ENCODE measurements at regions not wholly inside any gene's neighbourhood (a gene's known extent, or its start where the extent isn't known, plus 50 kb on each side); places are given as distances from the start of the nearest gene placed in this dataset.

DNA sequence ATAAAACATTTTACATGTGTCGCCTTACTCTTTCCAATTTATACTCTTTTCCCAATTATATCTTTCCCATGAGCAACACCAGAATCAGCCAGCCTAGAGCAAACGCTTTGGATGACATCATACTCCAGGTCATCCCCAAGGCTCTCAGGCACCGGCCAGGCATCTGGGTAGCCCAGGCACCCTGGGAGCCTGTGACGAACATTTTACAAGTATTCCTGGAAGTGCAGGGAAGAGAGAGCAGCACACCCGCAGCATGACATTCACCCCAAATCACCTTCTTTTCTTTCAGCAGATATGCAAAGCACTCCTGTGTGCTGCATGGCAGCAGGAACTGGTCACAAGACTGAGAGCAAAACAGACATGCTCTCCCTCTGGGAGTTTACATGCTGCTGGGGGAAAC lies 75.7 kb upstream of the SMIM23 start:
- H2AFZ ChIP-seq = no peak overlapping the region
- no peaks in the 10 kb centered on the region for H3K9me2 ChIP-seq (ENCODE audit: insufficient read depth)
- no peak overlapping the region for H3K4me2 ChIP-seq (ENCODE audit: unreplicated experiment)
- H4K20me1 ChIP-seq (ENCODE audit: insufficient read depth) = no peaks in the 10 kb centered on the region
- no peaks in the 10 kb centered on the region for H3K36me3 ChIP-seq (ENCODE audit: low read depth)
- no peaks in the 10 kb centered on the region for H3F3A ChIP-seq (ENCODE audit: insufficient read depth)
- H3K9ac ChIP-seq = no peak overlapping the region
- no peaks in the 10 kb centered on the region for H3K79me2 ChIP-seq (ENCODE audit: insufficient read depth)
- no peaks in the 10 kb centered on the region for H3K9me3 ChIP-seq (ENCODE audit: low read depth)
- in situ Hi-C loops (cut with MboI) = no loop called here
- 64 to 70% methylated on average over 5 of the region's 5 CpGs for WGBS, 2 experiments (ENCODE audit: low coverage in 1 of 2, low lambda C conversion rate in 2 of 2, missing lambda C conversion rate in 2 of 2)
- no peak overlapping the region for H3K4me3 ChIP-seq
- H3K27me3 ChIP-seq (replicated peaks; ENCODE audit: insufficient read depth) = peaks cover 8% of the 10 kb centered on the region; the same call in 1 of the 2 replicates
- no peaks in the 10 kb centered on the region for H3K4me1 ChIP-seq (ENCODE audit: insufficient read depth)
- TF ChIP-seq EZH2phosphoT487 (IDR thresholded peaks at IDR 0.05; ENCODE audit: insufficient read depth, low read depth) = no peak
- TF ChIP-seq EZH2 (IDR thresholded peaks at IDR 0.05; ENCODE audit: insufficient read depth, poor library complexity, severe bottlenecking) = no peak
- no peak overlapping the region for H3K27ac ChIP-seq
- peak; percentile 10 for DNase-seq

DNA sequence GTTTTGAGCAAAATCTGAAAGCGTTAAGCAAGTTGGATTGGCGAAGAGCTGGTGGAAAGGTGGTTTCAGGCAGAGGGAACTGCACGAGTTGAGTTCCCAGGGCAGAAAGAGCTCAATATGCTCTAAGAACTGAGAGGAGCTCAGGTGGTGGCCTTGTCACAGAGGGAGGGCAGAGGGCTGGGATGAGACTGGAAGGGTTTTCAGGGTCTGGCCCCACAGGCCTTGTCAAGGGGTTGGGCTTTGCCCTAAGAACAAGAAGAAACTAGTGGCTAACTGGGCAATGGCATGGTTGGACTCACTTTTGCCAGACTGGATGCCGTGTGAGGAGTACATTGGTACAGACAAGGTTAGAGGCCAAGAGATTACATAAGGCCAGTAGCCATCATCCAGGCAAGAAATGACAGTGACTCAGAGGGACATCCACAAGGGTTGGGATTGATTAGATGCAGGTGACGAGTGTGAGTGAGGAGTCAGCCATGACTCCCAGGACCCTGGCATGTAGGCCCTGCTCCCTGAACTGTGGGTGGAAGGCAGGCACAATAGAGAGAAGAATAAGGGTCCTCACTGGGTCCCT lies 75.1 kb upstream of the SMIM23 start:
- Histone ChIP-seq H3K4me2 (ENCODE audit: unreplicated experiment) (no peak overlapping the region), H3K9ac (no peak overlapping the region), H3K9me3 (ENCODE audit: low read depth) (no peaks in the 10 kb centered on the region), H3K27ac (no peak overlapping the region), H3K36me3 (ENCODE audit: low read depth) (no peaks in the 10 kb centered on the region), H3K79me2 (ENCODE audit: insufficient read depth) (no peaks in the 10 kb centered on the region), H2AFZ (no peak overlapping the region), H3K4me3 (no peak overlapping the region), H3F3A (ENCODE audit: insufficient read depth) (no peaks in the 10 kb centered on the region), H3K4me1 (ENCODE audit: insufficient read depth) (no peaks in the 10 kb centered on the region), H3K27me3 (replicated peaks; ENCODE audit: insufficient read depth) (peaks cover 5% of the 10 kb centered on the region; the same call in 1 of the 2 replicates), H4K20me1 (ENCODE audit: insufficient read depth) (no peaks in the 10 kb centered on the region), H3K9me2 (ENCODE audit: insufficient read depth) (no peaks in the 10 kb centered on the region)
- peak; percentile 13 for DNase-seq
- 63 to 65% methylated on average over 5 of the region's 5 CpGs for WGBS, 2 experiments (ENCODE audit: low coverage in 1 of 2, low lambda C conversion rate in 2 of 2, missing lambda C conversion rate in 2 of 2)
- TF ChIP-seq EZH2phosphoT487 (IDR thresholded peaks at IDR 0.05; ENCODE audit: insufficient read depth, low read depth) = no peak
- no peak for TF ChIP-seq EZH2 (IDR thresholded peaks at IDR 0.05; ENCODE audit: insufficient read depth, poor library complexity, severe bottlenecking)
- in situ Hi-C loops (cut with MboI) = no loop called here

DNA sequence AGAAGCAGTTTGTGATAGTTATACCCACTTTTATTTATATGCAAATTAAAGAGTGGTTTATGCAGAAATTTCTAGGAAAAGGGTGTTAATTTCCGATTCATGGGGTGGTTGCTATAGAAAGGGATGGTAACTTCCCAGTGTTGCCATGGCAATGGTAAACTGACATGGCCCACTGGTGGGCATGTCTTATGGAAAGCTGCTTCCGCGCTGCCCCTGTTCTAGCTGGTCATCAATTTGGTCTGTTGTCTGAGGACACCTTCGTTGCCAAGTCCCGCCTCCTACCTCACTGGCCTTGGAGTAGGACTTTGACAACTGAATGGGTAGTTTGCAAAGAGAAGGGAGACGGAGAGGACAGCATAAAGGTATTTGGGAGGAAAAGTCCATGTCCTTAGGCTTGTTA lies 74.0 kb upstream of the SMIM23 start:
- no peaks in the 10 kb centered on the region for H4K20me1 ChIP-seq (ENCODE audit: insufficient read depth)
- DNase-seq = no peak
- H3K79me2 ChIP-seq (ENCODE audit: insufficient read depth) = no peaks in the 10 kb centered on the region
- in situ Hi-C loops (cut with MboI) = no loop called here
- no peak overlapping the region for H3K27ac ChIP-seq
- H3K9me2 ChIP-seq (ENCODE audit: insufficient read depth) = no peaks in the 10 kb centered on the region
- H3K4me3 ChIP-seq = no peak overlapping the region
- no peak overlapping the region for H2AFZ ChIP-seq
- H3K9me3 ChIP-seq (ENCODE audit: low read depth) = no peaks in the 10 kb centered on the region
- H3K27me3 ChIP-seq (replicated peaks; ENCODE audit: insufficient read depth) = peaks cover 5% of the 10 kb centered on the region; the same call in 1 of the 2 replicates
- H3K9ac ChIP-seq = no peak overlapping the region
- no peak for TF ChIP-seq EZH2 (IDR thresholded peaks at IDR 0.05; ENCODE audit: insufficient read depth, poor library complexity, severe bottlenecking)
- no peak for TF ChIP-seq EZH2phosphoT487 (IDR thresholded peaks at IDR 0.05; ENCODE audit: insufficient read depth, low read depth)
- WGBS, 2 experiments (ENCODE audit: low coverage in 1 of 2, low lambda C conversion rate in 2 of 2, missing lambda C conversion rate in 2 of 2) = 83 to 86% methylated on average over 6 of the region's 6 CpGs
- H3F3A ChIP-seq (ENCODE audit: insufficient read depth) = no peaks in the 10 kb centered on the region
- no peaks in the 10 kb centered on the region for H3K4me1 ChIP-seq (ENCODE audit: insufficient read depth)
- H3K4me2 ChIP-seq (ENCODE audit: unreplicated experiment) = no peak overlapping the region
- no peaks in the 10 kb centered on the region for H3K36me3 ChIP-seq (ENCODE audit: low read depth)

DNA sequence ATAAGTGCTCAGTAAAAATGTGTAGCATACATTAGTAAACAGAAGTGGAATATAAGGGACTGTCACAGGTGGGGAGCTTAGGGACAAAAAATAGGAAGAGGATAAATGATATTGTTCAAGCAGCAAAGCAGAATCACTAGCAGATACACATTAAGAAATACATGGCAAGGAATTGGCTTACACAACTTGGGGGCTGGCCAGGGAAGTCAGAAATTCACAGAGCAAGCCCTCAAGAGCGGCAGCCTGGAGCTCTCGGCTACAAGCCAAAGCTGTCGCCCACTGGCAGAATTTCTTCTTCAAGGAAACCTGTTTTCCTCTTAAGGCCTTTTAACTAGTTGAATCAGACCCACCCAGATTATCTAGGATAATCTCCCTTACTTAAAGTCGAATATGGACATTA lies 73.0 kb upstream of the SMIM23 start:
- H3K9ac ChIP-seq = no peak overlapping the region
- H3K9me2 ChIP-seq (ENCODE audit: insufficient read depth) = no peaks in the 10 kb centered on the region
- DNase-seq = no peak
- no peaks in the 10 kb centered on the region for H4K20me1 ChIP-seq (ENCODE audit: insufficient read depth)
- H2AFZ ChIP-seq = no peak overlapping the region
- H3K4me1 ChIP-seq (ENCODE audit: insufficient read depth) = no peaks in the 10 kb centered on the region
- TF ChIP-seq EZH2 (IDR thresholded peaks at IDR 0.05; ENCODE audit: insufficient read depth, poor library complexity, severe bottlenecking) = no peak
- no peak for TF ChIP-seq EZH2phosphoT487 (IDR thresholded peaks at IDR 0.05; ENCODE audit: insufficient read depth, low read depth)
- no peak overlapping the region for H3K27ac ChIP-seq
- H3K27me3 ChIP-seq (replicated peaks; ENCODE audit: insufficient read depth) = peaks cover 10% of the 10 kb centered on the region; the same call in 1 of the 2 replicates
- in situ Hi-C loops (cut with MboI) = no loop called here
- no peaks in the 10 kb centered on the region for H3K36me3 ChIP-seq (ENCODE audit: low read depth)
- no peaks in the 10 kb centered on the region for H3K9me3 ChIP-seq (ENCODE audit: low read depth)
- no peak overlapping the region for H3K4me2 ChIP-seq (ENCODE audit: unreplicated experiment)
- 33 to 36% methylated on average over 4 of the region's 4 CpGs for WGBS, 2 experiments (ENCODE audit: low coverage in 1 of 2, low lambda C conversion rate in 2 of 2, missing lambda C conversion rate in 2 of 2)
- H3K4me3 ChIP-seq = no peak overlapping the region
- no peaks in the 10 kb centered on the region for H3K79me2 ChIP-seq (ENCODE audit: insufficient read depth)
- H3F3A ChIP-seq (ENCODE audit: insufficient read depth) = no peaks in the 10 kb centered on the region

GRCh38 chr5:171713152-171713551 lies 72.5 kb upstream of the SMIM23 start:
- no peaks in the 10 kb centered on the region for H3K9me3 ChIP-seq (ENCODE audit: low read depth)
- no peaks in the 10 kb centered on the region for H3K9me2 ChIP-seq (ENCODE audit: insufficient read depth)
- in situ Hi-C loops (cut with MboI) = no loop called here
- H3K4me1 ChIP-seq (ENCODE audit: insufficient read depth) = no peaks in the 10 kb centered on the region
- no peak overlapping the region for H3K4me2 ChIP-seq (ENCODE audit: unreplicated experiment)
- TF ChIP-seq EZH2 (IDR thresholded peaks at IDR 0.05; ENCODE audit: insufficient read depth, poor library complexity, severe bottlenecking) (no peak), EZH2phosphoT487 (IDR thresholded peaks at IDR 0.05; ENCODE audit: insufficient read depth, low read depth) (no peak)
- H3F3A ChIP-seq (ENCODE audit: insufficient read depth) = no peaks in the 10 kb centered on the region
- H3K79me2 ChIP-seq (ENCODE audit: insufficient read depth) = no peaks in the 10 kb centered on the region
- H3K27ac ChIP-seq = no peak overlapping the region
- 54 to 56% methylated on average over 2 of the region's 2 CpGs for WGBS, 2 experiments (ENCODE audit: low coverage in 1 of 2, low lambda C conversion rate in 2 of 2, missing lambda C conversion rate in 2 of 2)
- no peak overlapping the region for H3K4me3 ChIP-seq
- H4K20me1 ChIP-seq (ENCODE audit: insufficient read depth) = no peaks in the 10 kb centered on the region
- H3K27me3 ChIP-seq (replicated peaks; ENCODE audit: insufficient read depth) = peaks cover 15% of the 10 kb centered on the region
- no peak overlapping the region for H2AFZ ChIP-seq
- H3K36me3 ChIP-seq (ENCODE audit: low read depth) = no peaks in the 10 kb centered on the region
- DNase-seq = no peak
- no peak overlapping the region for H3K9ac ChIP-seq

All from GM23248 (cell line).